H1 (cell line): ENCODE measurements at regions not wholly inside any gene's neighbourhood (a gene's known extent, or its start where the extent isn't known, plus 50 kb on each side); places are given as distances from the start of the nearest gene placed in this dataset.

Source experiments
- CTCF ChIA-PET: fragments of 300-600 bp; sonication (Branson Sonifier 250); formaldehyde crosslinking; loops from one replicate; lab custom pipeline; 2021; ENCODE audit not compliant: partially characterized antibody; lab: Charles Lee
- POLR2A ChIA-PET: fragments of 300-600 bp; sonication (Branson Sonifier 250); formaldehyde crosslinking; loops from one replicate; lab custom pipeline; 2021; ENCODE audit warnings: inconsistent platforms; ENCODE audit not compliant: partially characterized antibody; lab: Charles Lee
- DNase-seq, 2 experiments: peaks; one replicate each; pipeline versions ENCODE4 v3.0.0 to v3.0.0-alpha.2; 2010 to 2022; ENCODE audit warnings: low spot score in 2 of 2, low read depth in 1 of 2, mixed read lengths in 1 of 2
- FAIRE-seq: peaks from 2 replicates; lab custom pipeline; 2011; peaks lifted over from hg19 to GRCh38; lab: Jason Lieb, UNC
- H2AFZ ChIP-seq: 2 replicates; pipeline ENCODE4 v1.8.1; 2012; ENCODE audit warnings: low read length, inconsistent platforms
- H2AK5ac ChIP-seq: 2 replicates; pipeline ENCODE4 v1.6.1; 2013; ENCODE audit warnings: low read depth, low read length
- H2BK120ac ChIP-seq: replicated peaks from 2 replicates; pipeline ENCODE3; 2013; ENCODE audit warnings: low read depth, low read length, inconsistent platforms
- H2BK12ac ChIP-seq: 2 replicates; pipeline ENCODE4 v1.6.1; 2013; ENCODE audit warnings: low read depth, low read length
- H2BK15ac ChIP-seq: 2 replicates; pipeline ENCODE4 v1.6.1; 2013; ENCODE audit warnings: low read length
- H2BK20ac ChIP-seq: 2 replicates; pipeline ENCODE4 v1.6.1; 2013; ENCODE audit warnings: low read length
- H2BK5ac ChIP-seq: 2 replicates; pipeline ENCODE4 v1.6.1; 2013; ENCODE audit warnings: low read depth, low read length
- H3K14ac ChIP-seq: 2 replicates; pipeline ENCODE4 v1.6.1; 2013; ENCODE audit warnings: inconsistent platforms; ENCODE audit not compliant: insufficient read length
- H3K18ac ChIP-seq: 2 replicates; pipeline ENCODE4 v1.6.1; 2013; ENCODE audit warnings: low read length; ENCODE audit errors: extremely low read depth
- H3K23ac ChIP-seq: 2 replicates; pipeline ENCODE4 v1.6.1; 2013; ENCODE audit warnings: inconsistent platforms; ENCODE audit not compliant: insufficient read length
- H3K23me2 ChIP-seq: 2 replicates; pipeline ENCODE4 v1.6.1; 2013; ENCODE audit warnings: low read depth, low read length
- H3K27ac ChIP-seq: 2 replicates; pipeline ENCODE4 v1.6.1; 2011; ENCODE audit warnings: low read depth, low read length, inconsistent platforms
- H3K27me3 ChIP-seq, 4 experiments: replicated peaks in 1 of 4; 1 replicate in 1 of 4; 2 replicates in 3 of 4; pipeline versions ENCODE4 v1.6.1 to v1.8.1; 2011 to 2013; ENCODE audit warnings: low read length in 3 of 4, mild to moderate bottlenecking in 3 of 4, inconsistent platforms in 2 of 4, mixed read lengths in 2 of 4, moderate library complexity in 1 of 4; ENCODE audit not compliant: control insufficient read depth in 3 of 4, insufficient read depth in 3 of 4; ENCODE audit errors: extremely low read depth in 1 of 4
- H3K36me3 ChIP-seq, 4 experiments: 2 replicates each; pipeline versions ENCODE4 v1.6.1 to v1.8.1; 2011 to 2013; ENCODE audit warnings: mild to moderate bottlenecking in 4 of 4, low read length in 3 of 4, moderate library complexity in 2 of 4, control low read depth in 1 of 4, inconsistent platforms in 1 of 4; ENCODE audit not compliant: insufficient read depth in 4 of 4, control insufficient read depth in 2 of 4
- H3K4ac ChIP-seq: replicated peaks from 2 replicates; pipeline ENCODE3; 2013; ENCODE audit warnings: low read length, low read depth, mixed read lengths, inconsistent platforms; ENCODE audit not compliant: insufficient read length
- H3K4me1 ChIP-seq, 4 experiments: replicated peaks in 1 of 4; 1 replicate in 1 of 4; 2 replicates in 3 of 4; pipeline versions ENCODE4 v1.6.1 to v1.8.1; 2011 to 2013; ENCODE audit warnings: low read length in 3 of 4, inconsistent platforms in 2 of 4, mixed read lengths in 1 of 4; ENCODE audit not compliant: insufficient read depth in 4 of 4, control insufficient read depth in 3 of 4
- H3K4me2 ChIP-seq, 2 experiments: 2 replicates each; pipeline versions ENCODE4 v1.6.1 to v1.8.1; 2011 to 2013; ENCODE audit warnings: low read depth in 2 of 2, low read length in 2 of 2, control low read depth in 1 of 2, inconsistent platforms in 1 of 2, mild to moderate bottlenecking in 1 of 2; ENCODE audit not compliant: insufficient read depth in 1 of 2
- H3K4me3 ChIP-seq, 4 experiments: fragments of 200-600, 300-600 bp in 1 of 4; sonication (generic), shearing (Covaris generic), sonication (Bioruptor Twin) in 1 of 4; 2 replicates each; pipeline versions ENCODE4 v1.5.1 to v1.8.1; 2011 to 2016; ENCODE audit warnings: low read length in 4 of 4, low read depth in 3 of 4, control low read depth in 2 of 4, inconsistent platforms in 2 of 4, mild to moderate bottlenecking in 2 of 4, mixed read lengths in 1 of 4, moderate library complexity in 1 of 4; ENCODE audit not compliant: insufficient read depth in 2 of 4; ENCODE audit errors: extremely low read depth in 1 of 4
- H3K56ac ChIP-seq: replicated peaks from 2 replicates; pipeline ENCODE3; 2013; ENCODE audit warnings: low read depth, mild to moderate bottlenecking, mixed read lengths, low read length, inconsistent platforms; ENCODE audit not compliant: insufficient read length
- H3K79me1 ChIP-seq: 2 replicates; pipeline ENCODE4 v1.6.1; 2013; ENCODE audit warnings: low read depth, low read length, control low read depth
- H3K79me2 ChIP-seq, 2 experiments: 2 replicates each; pipeline versions ENCODE4 v1.6.1 to v1.8.1; 2012 to 2013; ENCODE audit warnings: low read length in 2 of 2, mild to moderate bottlenecking in 2 of 2, inconsistent platforms in 1 of 2; ENCODE audit not compliant: insufficient read depth in 2 of 2, control insufficient read depth in 1 of 2
- H3K9ac ChIP-seq, 4 experiments: replicated peaks in 1 of 4; 1 replicate in 1 of 4; 2 replicates in 3 of 4; pipeline versions ENCODE4 v1.6.1 to v1.8.1; 2011 to 2013; ENCODE audit warnings: low read depth in 3 of 4, low read length in 3 of 4, control low read depth in 2 of 4, mild to moderate bottlenecking in 2 of 4, moderate library complexity in 2 of 4, inconsistent platforms in 1 of 4; ENCODE audit errors: extremely low read depth in 1 of 4
- H3K9me3 ChIP-seq, 2 experiments: 2 replicates each; pipeline versions ENCODE4 v1.6.1 to v1.8.1; 2012 to 2013; ENCODE audit warnings: mild to moderate bottlenecking in 2 of 2, moderate library complexity in 2 of 2, control low read depth in 1 of 2, inconsistent platforms in 1 of 2, low read depth in 1 of 2, low read length in 1 of 2, mixed read lengths in 1 of 2; ENCODE audit not compliant: insufficient read depth in 2 of 2
- H4K20me1 ChIP-seq, 2 experiments: replicated peaks in 1 of 2; 2 replicates each; pipeline versions ENCODE3 to v1.8.1; 2011 to 2013; ENCODE audit warnings: inconsistent platforms in 2 of 2, low read length in 2 of 2, mild to moderate bottlenecking in 1 of 2; ENCODE audit not compliant: insufficient read depth in 2 of 2, control insufficient read depth in 1 of 2
- H4K5ac ChIP-seq: 2 replicates; pipeline ENCODE4 v1.6.1; 2013; ENCODE audit warnings: low read length, low read depth, mixed read lengths, inconsistent platforms; ENCODE audit not compliant: insufficient read length
- H4K8ac ChIP-seq: 2 replicates; pipeline ENCODE4 v1.8.0; 2013; ENCODE audit warnings: mild to moderate bottlenecking, moderate library complexity, low read length, inconsistent platforms; ENCODE audit not compliant: insufficient read depth; ENCODE audit errors: extremely low read depth
- H4K91ac ChIP-seq: replicated peaks from 2 replicates; pipeline ENCODE3; 2013; ENCODE audit warnings: low read length, mixed read lengths, inconsistent platforms; ENCODE audit not compliant: insufficient read length
- BCL11A ChIP-seq, 2 experiments: IDR thresholded peaks; one replicate each; pipeline ENCODE4 v1.6.1; 2011; ENCODE audit warnings: low read depth in 2 of 2, low read length in 2 of 2, mild to moderate bottlenecking in 2 of 2
- CBX5 ChIP-seq: fragments of 300-800, 300-1000 bp; sonication (generic); IDR thresholded peaks from 2 replicates; pipeline ENCODE4 v1.7.1; 2016; ENCODE audit warnings: antibody characterized with exemption, low read length, low read depth
- CHD1 ChIP-seq: IDR thresholded peaks from 2 replicates; pipeline ENCODE4 v1.6.1; 2012; ENCODE audit warnings: low read depth, low read length, improper control_type of control experiment
- CREB1 ChIP-seq: IDR thresholded peaks from 2 replicates; pipeline ENCODE4 v1.6.1; 2012; ENCODE audit warnings: inconsistent platforms
- EGR1 ChIP-seq: IDR thresholded peaks from 2 replicates; pipeline ENCODE4 v1.6.1; 2011; ENCODE audit warnings: low read depth, low read length, borderline replicate concordance
- MAFK ChIP-seq: IDR thresholded peaks from 2 replicates; pipeline ENCODE4 v1.6.1; 2012; ENCODE audit warnings: low read depth, mild to moderate bottlenecking, improper control_type of control experiment, low read length
- NANOG ChIP-seq: IDR thresholded peaks from 2 replicates; pipeline ENCODE4 v1.6.1; 2011; ENCODE audit warnings: low read length, low read depth, mild to moderate bottlenecking, inconsistent platforms; ENCODE audit not compliant: insufficient read depth, poor library complexity, severe bottlenecking
- PHF8 ChIP-seq: fragments of 200-600 bp; sonication (generic); conservative IDR thresholded peaks from 2 replicates; pipeline ENCODE4 v1.7.1; 2012; ENCODE audit warnings: low read depth, mild to moderate bottlenecking, inconsistent platforms, low read length, moderate library complexity
- POLR2AphosphoS5 ChIP-seq: IDR thresholded peaks from 2 replicates; pipeline ENCODE4 v1.6.1; 2011; ENCODE audit warnings: low read depth, low read length
- RNF2 ChIP-seq: fragments of 200-900, 300-1000 bp; sonication (generic); IDR thresholded peaks from 2 replicates; pipeline ENCODE4 v1.7.1; 2016; ENCODE audit warnings: borderline replicate concordance, low read depth, mild to moderate bottlenecking, antibody characterized with exemption, low read length; ENCODE audit not compliant: poor library complexity, severe bottlenecking; ENCODE audit errors: missing control alignments
- RXRA ChIP-seq: IDR thresholded peaks from 2 replicates; pipeline ENCODE4 v1.6.1; 2011; ENCODE audit warnings: low read depth, mild to moderate bottlenecking, low read length, moderate library complexity; ENCODE audit not compliant: insufficient read depth
- SIRT6 ChIP-seq: IDR thresholded peaks from one replicate; pipeline ENCODE4 v1.7.1; 2012; ENCODE audit warnings: low read length, inconsistent platforms
- YY1 ChIP-seq: IDR thresholded peaks from 2 replicates; pipeline ENCODE4 v1.6.1; 2011; ENCODE audit warnings: low read depth, mild to moderate bottlenecking, low read length
- WGBS, 2 experiments: shearing (Covaris generic) in 1 of 2; methylation state at CpG; one replicate each; pipeline versions ENCODE4 v1.1.6 to v1.1.7; 2013 to 2015; ENCODE audit warnings: low lambda C conversion rate in 2 of 2, mixed read lengths in 2 of 2, inconsistent platforms in 1 of 2, low coverage in 1 of 2, missing lambda C conversion rate in 1 of 2; ENCODE audit not compliant: insufficient replicate concordance in 2 of 2, insufficient coverage in 1 of 2, insufficient read length in 1 of 2; ENCODE audit errors: extremely low coverage in 1 of 2, missing lambda C conversion rate in 1 of 2; 5-methylcytosine and 5-hydroxymethylcytosine counted together

GRCh38 chr7:17620566-17620965, 319.7 kb downstream of the SNX13 start:
- Histone ChIP-seq H3K27ac (no peak overlapping the region), H2BK120ac (no peak overlapping the region), H3K23ac (no peak overlapping the region), H3K9me3 (no peaks in the 10 kb centered on the region), H4K20me1 (no peaks in the 10 kb centered on the region), H4K91ac (no peak overlapping the region), H3K4ac (no peak overlapping the region), H4K8ac (no peak overlapping the region), H3K4me3 (no peak overlapping the region), H2BK15ac (no peak overlapping the region), H3K27me3 (no peaks in the 10 kb centered on the region), H3K79me1 (no peaks in the 10 kb centered on the region), H3K4me2 (no peak overlapping the region), H2BK12ac (no peak overlapping the region), H3K56ac (no peak overlapping the region), H3K23me2 (no peaks in the 10 kb centered on the region; the same call in 1 of the 2 replicates), H3K18ac (no peak overlapping the region), H4K5ac (no peak overlapping the region), H2AFZ (no peak overlapping the region), H2BK20ac (no peak overlapping the region), H3K14ac (no peak overlapping the region), H3K4me1 (no peaks in the 10 kb centered on the region; a peak in 1 of 7 replicates), H2AK5ac (no peak overlapping the region), H3K79me2 (no peaks in the 10 kb centered on the region), H2BK5ac (no peak overlapping the region), H3K36me3 (no peaks in the 10 kb centered on the region), H3K9ac (no peak overlapping the region)
- WGBS, 2 experiments = 97% methylated on average over 2 of the region's 2 CpGs; no CpG with 5 or more reads in 1 of the 2 experiments
- no peak for DNase-seq
- no peak for FAIRE-seq
- CTCF ChIA-PET = no interaction called here
- TF ChIP-seq POLR2AphosphoS5 (no peak), RXRA (no peak), CBX5 (no peak), NANOG (no peak), SIRT6 (no peak), MAFK (no peak), EGR1 (no peak), PHF8 (no peak), YY1 (no peak), CREB1 (no peak), CHD1 (no peak), BCL11A (IDR thresholded peaks at IDR 0.05; ENCODE audit: low read depth in 2 of 2, low read length in 2 of 2) (no peak), RNF2 (no peak)
- POLR2A ChIA-PET = no interaction called here
